ENCODE measurements at regions not wholly inside any gene's neighbourhood (a gene's known extent, or its start where the extent isn't known, plus 50 kb on each side); places are given as distances from the start of the nearest gene placed in this dataset.

- TF ChIP-seq ZFYVE20 (CRISPR knock-in tag; IDR thresholded peaks at IDR 0.05; ENCODE audit: borderline replicate concordance, low read depth) (no peak), DMTF1 (CRISPR knock-in tag; IDR thresholded peaks at IDR 0.05) (no peak), IKZF4 (CRISPR knock-in tag; IDR thresholded peaks at IDR 0.05; ENCODE audit: borderline replicate concordance, low read depth, not compliant biosample characterization) (no peak), NFKBIZ (CRISPR knock-in tag; IDR thresholded peaks at IDR 0.05) (peak; percentile 94), TGIF2 (CRISPR knock-in tag; IDR thresholded peaks at IDR 0.05) (peak; percentile 86), MAX (IDR thresholded peaks at IDR 0.05) (peak; percentile 97), ZNF44 (CRISPR knock-in tag; IDR thresholded peaks at IDR 0.05) (0 out of 2 replicates have a peak, but pooled peaks have one; percentile 18), JUNB (CRISPR knock-in tag; IDR thresholded peaks at IDR 0.05; ENCODE audit: borderline replicate concordance) (no peak), SOX6 (IDR thresholded peaks at IDR 0.05) (no peak), SOX6 (CRISPR knock-in tag; IDR thresholded peaks at IDR 0.05) (peak; percentile 91), FIP1L1 (IDR thresholded peaks at IDR 0.05; ENCODE audit: borderline replicate concordance, insufficient read depth, low read depth, low read length) (0 out of 2 replicates have a peak, but pooled peaks have one; percentile 49), ZNF510 (CRISPR knock-in tag; IDR thresholded peaks at IDR 0.05; ENCODE audit: low read depth) (peak; percentile 59; the same call in 1 of the 2 replicates), ZNF792 (CRISPR knock-in tag; IDR thresholded peaks at IDR 0.05) (peak; percentile 82; the same call in 1 of the 2 replicates), PBX2 (CRISPR knock-in tag; IDR thresholded peaks at IDR 0.05) (no peak; the same call in 1 of the 2 replicates), PITX1 (CRISPR knock-in tag; IDR thresholded peaks at IDR 0.05) (peak; percentile 97), THAP9 (CRISPR knock-in tag; IDR thresholded peaks at IDR 0.05; ENCODE audit: borderline replicate concordance) (peak; percentile 69; the same call in 1 of the 2 replicates), RNF2 (conservative IDR thresholded peaks at IDR 0.05; ENCODE audit: low read depth) (peak; percentile 53; the same call in 1 of the 2 replicates), ZFX (CRISPR knock-in tag; IDR thresholded peaks at IDR 0.05; ENCODE audit: low read depth) (peak; percentile 94), MAFF (IDR thresholded peaks at IDR 0.05; ENCODE audit: low read depth, low read length) (peak; percentile 16; the same call in 1 of the 2 replicates), SP1 (IDR thresholded peaks at IDR 0.05) (no peak), SP1 (CRISPR knock-in tag; IDR thresholded peaks at IDR 0.05) (peak; percentile 69), ZNF234 (CRISPR knock-in tag; conservative IDR thresholded peaks at IDR 0.05) (no peak), MEIS1 (CRISPR knock-in tag; IDR thresholded peaks at IDR 0.05; ENCODE audit: borderline replicate concordance) (peak; percentile 87; the same call in 1 of the 2 replicates), SMAD3 (CRISPR knock-in tag; IDR thresholded peaks at IDR 0.05) (peak; percentile 96), ZNF12 (CRISPR knock-in tag; IDR thresholded peaks at IDR 0.05) (peak; percentile 29; the same call in 1 of the 2 replicates)
Observed at GRCh38 chr17:77392376-77393273, 251.9 kb downstream of the SEC14L1 start (continued).

All from HepG2 (cell line).